Muscle of arm (tissue), 1 donor: ENCODE measurements at regions not wholly inside any gene's neighbourhood (a gene's known extent, or its start where the extent isn't known, plus 50 kb on each side); places are given as distances from the start of the nearest gene placed in this dataset.
"Not testable (repeated sequence)": the region's sequence is repeated elsewhere in the genome, so short reads cannot be mapped to it uniquely, and the experiment has no call there.

ENCODE experiments used
- DNase-seq: peaks from one replicate; pipeline ENCODE4 v3.0.0-alpha.2; 2013

DNA sequence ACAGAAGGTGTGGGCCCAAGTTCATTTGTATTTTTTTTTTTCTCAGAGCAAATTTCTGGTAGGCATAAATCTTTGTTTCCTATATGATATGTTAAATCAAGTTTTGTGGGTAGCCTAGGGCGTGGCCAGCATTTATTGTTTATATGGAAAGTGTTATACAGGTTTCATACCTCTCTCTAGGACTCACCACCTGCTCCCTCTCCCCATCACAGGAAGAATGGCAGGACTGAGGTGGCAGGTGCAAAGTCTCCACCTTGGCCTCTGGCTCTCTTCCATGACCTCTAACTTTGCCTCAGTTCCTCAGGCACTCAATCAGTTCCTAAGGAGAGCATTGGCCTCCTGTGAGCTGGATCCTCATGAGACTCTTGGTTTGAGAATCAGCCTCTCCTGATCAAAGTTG lies 172.3 kb upstream of the TSC22D1 start:
- no peak for DNase-seq

DNA sequence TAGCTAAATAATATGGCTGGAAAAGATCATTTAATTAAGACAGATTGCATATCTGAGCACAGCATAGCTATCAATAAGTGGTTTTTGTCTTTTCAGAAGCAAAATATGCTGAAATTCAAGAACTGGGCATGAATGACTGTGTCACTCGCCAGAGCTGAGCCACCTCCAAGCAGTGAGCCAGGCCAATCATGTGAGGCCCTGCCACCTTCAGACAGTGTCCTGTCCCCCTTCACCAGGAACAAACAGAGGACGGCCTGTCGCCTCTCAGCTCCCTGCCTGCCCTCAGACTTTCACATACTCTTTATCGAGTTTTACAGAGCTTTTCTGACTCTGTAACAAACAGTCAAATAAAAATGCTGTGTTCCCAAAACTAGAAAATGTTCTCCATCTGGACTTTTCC lies 171.0 kb upstream of the TSC22D1 start:
- DNase-seq: no peak

- DNase-seq: no peak
Measured at GRCh38 chr13:44746690-44747089, 170.6 kb upstream of the TSC22D1 start.

DNA sequence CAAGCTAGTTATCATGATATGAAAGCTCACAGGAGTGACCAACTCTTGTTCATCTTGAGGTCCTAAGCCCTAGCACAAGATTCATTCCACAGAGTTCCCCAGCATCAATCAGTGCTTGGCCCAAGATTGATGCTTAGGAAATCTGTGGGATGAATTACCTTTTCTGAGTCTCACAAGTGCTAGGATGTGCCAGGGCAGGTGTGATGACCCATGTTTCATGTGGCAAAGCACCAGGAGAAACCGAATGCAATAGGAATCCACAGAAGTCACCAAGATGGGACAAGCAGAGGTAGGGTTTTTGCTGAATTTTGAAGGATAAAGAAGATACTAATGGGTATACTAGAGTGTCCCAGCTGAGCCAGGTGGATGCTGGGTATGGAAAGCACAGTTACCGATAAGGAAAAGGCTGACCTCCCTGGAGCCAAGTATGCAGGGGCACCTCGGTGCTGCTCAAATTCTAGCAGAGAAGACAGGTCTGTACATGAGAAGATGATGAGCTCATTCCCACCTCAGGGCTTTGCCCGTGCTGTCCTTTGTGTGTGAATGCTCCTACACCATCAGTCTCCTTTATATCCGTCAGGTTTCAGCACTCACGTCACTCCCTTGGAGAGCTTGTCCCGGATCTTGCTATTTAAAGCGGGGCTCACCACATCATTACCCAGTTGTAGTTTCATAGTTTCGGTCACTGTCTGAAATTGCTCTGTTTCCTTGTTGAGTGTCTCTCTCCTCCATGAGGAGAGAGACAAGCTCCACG lies 168.9 kb upstream of the TSC22D1 start:
- no peak for DNase-seq

DNA sequence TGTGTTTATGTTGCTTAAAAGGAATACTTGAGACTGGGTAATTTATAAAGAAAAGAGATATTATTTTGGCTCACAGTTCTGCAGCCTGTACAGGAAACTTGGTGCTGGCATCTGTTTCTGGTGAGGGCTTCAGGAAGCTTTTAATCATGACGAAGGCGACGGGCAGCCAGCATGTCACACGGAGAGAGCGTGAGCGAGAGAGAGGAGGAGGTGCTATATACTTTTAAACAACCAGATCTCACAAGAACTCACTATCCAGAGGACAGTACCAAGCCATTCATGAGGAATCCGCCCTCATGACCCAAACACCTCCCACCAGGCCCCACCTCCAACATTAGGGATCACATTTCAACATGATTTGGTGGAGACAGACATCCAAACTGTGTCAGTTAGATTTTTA lies 163.4 kb upstream of the TSC22D1 start:
- DNase-seq: no peak

DNA sequence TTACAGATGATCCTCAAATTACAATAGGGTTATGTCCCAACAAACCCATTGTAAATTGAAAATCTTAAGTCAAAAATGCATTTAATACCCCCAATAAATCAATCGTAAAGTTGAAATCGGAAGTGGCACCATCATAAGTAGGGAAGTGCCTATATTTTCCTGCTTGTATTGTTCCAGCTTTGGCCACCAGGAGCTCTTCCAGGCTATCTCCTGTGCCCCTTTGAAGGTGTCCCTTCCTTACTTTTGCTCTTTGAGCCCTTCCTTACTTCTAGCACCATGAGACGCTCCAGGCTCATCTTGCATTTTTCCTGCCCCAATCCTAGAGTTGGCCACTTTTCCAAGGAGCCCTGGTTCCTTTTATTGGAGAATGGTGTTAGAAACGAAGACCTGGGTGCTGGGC lies 163.0 kb upstream of the TSC22D1 start:
- DNase-seq: no peak

DNA sequence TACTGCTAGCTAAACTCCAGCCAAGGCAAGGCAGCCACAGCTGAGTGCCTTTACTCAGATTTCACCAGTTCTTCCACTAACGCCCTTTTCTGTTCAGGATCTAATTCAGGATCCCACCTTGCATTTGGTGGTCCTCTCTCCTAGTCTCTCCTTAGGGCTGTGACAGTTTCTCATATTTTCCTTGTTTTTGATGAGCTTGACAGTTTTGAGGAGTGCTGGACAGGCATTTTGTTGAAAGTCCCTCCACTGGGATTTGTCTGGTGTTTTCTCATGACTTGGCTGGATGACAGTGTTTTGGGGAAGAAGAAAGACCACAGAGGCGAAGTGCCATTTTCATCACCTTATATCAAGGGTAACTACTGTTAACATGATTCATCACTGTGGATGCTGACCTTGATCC lies 162.3 kb upstream of the TSC22D1 start:
- no peak for DNase-seq

- DNase-seq: no peak
Measured at GRCh38 chr13:44735806-44736205, 159.7 kb upstream of the TSC22D1 start.

GRCh38 chr13:44734201-44734707 lies 158.1 kb upstream of the TSC22D1 start:
- DNase-seq: peak; percentile 33

DNA sequence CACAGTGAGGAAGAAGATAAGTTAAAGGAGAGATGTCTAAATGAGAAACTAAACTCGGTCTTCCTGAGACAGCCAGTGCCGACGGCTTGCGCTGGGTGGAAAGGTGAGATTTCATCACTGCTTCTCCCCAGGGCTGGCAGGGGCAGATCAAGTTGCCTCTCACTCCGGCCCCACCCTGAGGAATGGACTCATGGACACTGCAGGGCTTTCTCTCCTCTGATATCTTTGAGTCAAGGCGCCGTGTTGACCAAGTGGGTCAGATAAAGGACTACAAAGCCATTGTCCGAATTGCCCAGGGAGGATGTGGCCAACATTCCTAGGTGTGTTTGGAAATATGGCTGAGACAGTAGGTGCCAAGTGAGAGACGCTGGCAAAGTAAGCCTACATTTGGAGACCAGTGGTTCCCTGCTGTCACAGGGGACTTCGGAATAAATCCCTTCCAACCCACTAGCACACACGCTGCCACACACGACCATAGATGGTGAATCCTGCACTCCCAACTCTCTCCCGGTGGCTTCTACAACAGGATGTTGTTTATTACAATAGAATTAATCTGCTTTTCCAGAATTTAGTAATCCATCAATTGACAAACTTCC lies 156.5 kb upstream of the TSC22D1 start:
- DNase-seq: no peak

- no peak for DNase-seq
Measured at GRCh38 chr13:44730851-44731250, 154.7 kb upstream of the TSC22D1 start.

- no peak for DNase-seq
Measured at GRCh38 chr13:44730099-44730498, 154.0 kb upstream of the TSC22D1 start.

GRCh38 chr13:44727591-44727990 lies 151.5 kb upstream of the TSC22D1 start:
- not testable (repeated sequence) for DNase-seq

DNA sequence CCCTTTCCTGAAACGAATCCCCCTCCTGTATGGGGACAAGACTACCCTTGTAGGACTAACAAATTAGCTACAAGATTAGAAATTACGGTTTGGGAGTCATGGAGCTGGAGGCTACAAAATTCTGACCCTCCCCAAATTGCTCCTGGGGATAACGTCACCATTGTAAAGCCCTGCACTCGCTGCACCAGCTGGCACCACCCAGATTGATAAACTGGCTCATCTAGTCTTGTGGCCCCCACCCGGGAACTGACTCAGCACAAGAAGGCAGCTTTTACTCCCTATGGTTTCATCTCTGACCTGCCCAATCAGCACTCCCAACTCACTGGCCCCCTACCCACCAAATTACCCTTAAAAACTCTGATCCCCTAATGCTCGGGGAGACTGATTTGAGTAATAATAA lies 150.6 kb upstream of the TSC22D1 start:
- no peak for DNase-seq

DNA sequence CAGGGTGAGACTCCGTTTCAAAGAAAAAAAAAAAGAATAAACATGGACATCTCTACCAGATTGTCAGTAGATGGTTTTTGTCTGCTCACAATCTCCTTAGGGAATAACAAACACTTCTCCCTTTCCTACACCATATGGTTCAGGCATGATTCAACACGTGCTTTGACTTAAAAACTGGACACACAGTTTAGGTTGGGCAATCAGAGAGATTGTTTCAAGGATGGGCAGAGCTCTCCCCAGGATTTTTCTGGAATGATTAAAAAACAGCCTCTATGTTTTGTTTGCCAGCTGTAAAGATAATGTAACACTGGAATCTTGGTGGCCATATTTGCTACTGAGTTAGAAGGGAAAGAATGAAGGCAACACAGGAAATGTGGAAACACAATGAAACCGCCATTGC lies 150.1 kb upstream of the TSC22D1 start:
- no peak for DNase-seq

DNA sequence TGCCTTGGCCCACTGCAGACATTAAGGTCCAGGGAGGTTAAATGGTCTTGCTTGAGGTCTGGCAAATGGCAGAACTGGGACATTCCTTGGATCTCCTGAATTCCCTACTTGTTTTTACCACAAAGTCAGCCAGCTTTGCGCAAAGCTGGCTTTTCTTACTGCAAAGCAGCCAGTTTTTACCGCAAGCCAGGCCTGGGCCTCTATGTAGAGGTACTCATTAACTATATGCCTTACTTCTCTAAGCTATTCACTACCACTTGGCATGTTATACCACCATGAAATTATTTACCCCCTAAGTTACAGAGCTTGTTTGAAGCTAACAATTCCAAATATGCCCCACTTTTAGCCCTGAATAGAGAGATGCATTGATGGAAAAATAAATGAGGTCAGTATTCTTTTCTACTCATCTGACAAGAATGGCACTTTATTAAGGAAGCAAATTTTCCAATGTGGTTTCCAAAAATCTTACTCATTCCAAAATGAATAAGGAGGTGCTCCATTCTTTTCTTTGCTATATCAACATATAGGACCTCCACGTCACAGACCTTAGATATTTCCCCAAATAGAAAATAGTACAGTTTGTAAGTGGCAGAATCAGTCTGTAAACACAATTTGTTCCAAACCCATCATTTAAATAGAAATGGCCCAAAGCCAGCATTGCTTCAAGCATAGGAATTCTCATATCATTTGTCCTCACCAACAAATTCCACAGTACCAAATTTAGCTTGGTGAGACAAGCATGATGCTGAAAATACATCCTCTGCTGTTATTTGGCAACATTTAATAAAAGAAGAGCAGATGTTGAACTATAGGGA lies 143.9 kb upstream of the TSC22D1 start:
- peak; percentile 22 for DNase-seq

DNA sequence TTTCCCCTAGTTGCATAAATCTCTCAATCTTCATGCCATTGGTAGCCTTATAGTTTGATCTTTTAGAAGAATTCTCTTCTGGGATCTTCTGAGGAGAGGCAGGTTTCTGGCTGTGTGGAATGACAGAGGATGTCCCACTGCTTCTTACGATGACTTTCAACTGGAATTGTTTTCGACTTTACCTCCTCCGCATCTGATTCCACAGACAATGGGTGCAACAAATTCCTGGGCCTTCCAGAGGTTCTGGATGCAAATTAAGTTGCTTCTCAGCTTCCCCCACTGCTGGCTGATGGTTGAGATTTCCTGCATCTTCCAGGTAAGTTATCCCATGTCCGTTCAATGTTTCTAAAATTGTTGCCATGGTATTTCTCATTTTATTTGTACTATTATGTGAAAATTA lies 142.3 kb upstream of the TSC22D1 start:
- DNase-seq: no peak

- peak; percentile 36 for DNase-seq
Measured at GRCh38 chr13:44715287-44716230, 139.4 kb upstream of the TSC22D1 start.

GRCh38 chr13:44713788-44714469 lies 137.8 kb upstream of the TSC22D1 start:
- DNase-seq: no peak

GRCh38 chr13:44711706-44712105 lies 135.6 kb upstream of the TSC22D1 start:
- DNase-seq: no peak

DNA sequence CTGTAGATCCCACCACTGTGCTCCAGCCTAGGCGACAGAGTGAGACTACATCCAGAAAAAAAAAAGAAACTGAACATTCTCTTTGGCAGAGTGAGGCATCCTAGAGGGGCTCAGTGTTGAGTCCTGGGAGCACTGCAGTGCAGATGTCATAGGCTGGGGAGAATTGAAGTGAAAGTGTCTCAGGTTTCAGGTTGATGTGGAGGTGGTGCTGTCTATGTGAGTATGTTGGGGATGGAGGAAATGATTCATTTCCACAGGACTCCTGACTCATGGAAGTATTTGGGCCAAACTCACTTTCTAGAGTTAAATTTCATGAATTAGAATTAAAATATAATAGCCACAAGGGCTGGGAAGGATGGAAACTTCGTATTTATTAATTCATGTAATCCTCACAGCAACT lies 134.4 kb upstream of the TSC22D1 start:
- DNase-seq: no peak
